ENCODE measurements at regions not wholly inside any gene's neighbourhood (a gene's known extent, or its start where the extent isn't known, plus 50 kb on each side); places are given as distances from the start of the nearest gene placed in this dataset.

DNA sequence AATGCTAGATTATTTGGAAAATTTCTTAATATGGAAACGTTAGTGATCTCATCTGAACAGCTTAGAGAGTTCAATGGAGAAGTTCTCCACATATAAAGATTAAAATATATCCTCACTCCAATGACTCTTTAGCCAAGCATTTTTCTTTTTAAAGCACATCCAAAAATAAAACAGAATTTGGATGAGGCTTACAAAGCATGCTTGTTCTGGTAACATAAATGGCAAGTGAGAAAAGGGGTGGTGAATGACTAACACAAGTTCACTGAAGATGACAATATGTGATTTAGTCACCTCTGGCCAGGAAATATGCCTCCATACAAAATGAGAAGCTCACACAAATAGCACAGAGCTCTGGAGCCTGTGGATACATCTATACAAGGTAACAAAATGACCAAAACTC, 253.0 kb downstream of the PCDH20 start:
- Histone ChIP-seq H3K27me3 (ENCODE audit: low read length) (no peaks in the 10 kb centered on the region), H3K4me3 (ENCODE audit: low read length) (no peak overlapping the region), H3K36me3 (ENCODE audit: low read depth, low read length) (no peaks in the 10 kb centered on the region), H3K4me2 (ENCODE audit: low read length) (no peak overlapping the region), H3F3A (ENCODE audit: low read length, unreplicated experiment) (no peaks in the 10 kb centered on the region), H4K20me1 (ENCODE audit: low read length) (no peaks in the 10 kb centered on the region), H3K9me3 (ENCODE audit: low read length) (no peaks in the 10 kb centered on the region), H2AFZ (ENCODE audit: low read length) (no peak overlapping the region), H3K9ac (ENCODE audit: low read length) (no peak overlapping the region), H3K4me1 (ENCODE audit: insufficient read depth, low read length) (no peaks in the 10 kb centered on the region), H3K79me2 (ENCODE audit: low read length) (no peaks in the 10 kb centered on the region), H3K27ac (ENCODE audit: low read length) (no peak overlapping the region), H3K9me2 (replicated peaks; ENCODE audit: low read length) (no peaks in the 10 kb centered on the region)
- intact Hi-C loops (cut with micrococcal nuclease) = no loop called here
- DNase-seq = peak; percentile 18
- TF ChIP-seq EZH2phosphoT487 (IDR thresholded peaks at IDR 0.05; ENCODE audit: borderline replicate concordance, low read length) (no peak), CTCF (conservative IDR thresholded peaks at IDR 0.05; ENCODE audit: low read depth, low read length) (no peak), EZH2 (IDR thresholded peaks at IDR 0.05; ENCODE audit: low read length, unreplicated experiment) (no peak)
- ChIA-PET POLR2A (ENCODE audit: unreplicated experiment) (no interaction called here), CTCF (no interaction called here)
- ATAC-seq = peak; percentile 56
- no TSS peak for BruUV-seq (replicated peaks)

GRCh38 chr13:61162106-61162505, 253.5 kb downstream of the PCDH20 start:
- BruUV-seq (replicated peaks) = no TSS peak
- intact Hi-C loops (cut with micrococcal nuclease) = no loop called here
- H3K36me3 ChIP-seq (ENCODE audit: low read depth, low read length) = no peaks in the 10 kb centered on the region
- H3K9me3 ChIP-seq (ENCODE audit: low read length) = no peaks in the 10 kb centered on the region
- no peaks in the 10 kb centered on the region for H4K20me1 ChIP-seq (ENCODE audit: low read length)
- POLR2A ChIA-PET (ENCODE audit: unreplicated experiment) = no interaction called here
- TF ChIP-seq EZH2 (IDR thresholded peaks at IDR 0.05; ENCODE audit: low read length, unreplicated experiment) (no peak), EZH2phosphoT487 (IDR thresholded peaks at IDR 0.05; ENCODE audit: borderline replicate concordance, low read length) (no peak), CTCF (conservative IDR thresholded peaks at IDR 0.05; ENCODE audit: low read depth, low read length) (no peak)
- CTCF ChIA-PET = no interaction called here
- no peaks in the 10 kb centered on the region for H3K79me2 ChIP-seq (ENCODE audit: low read length)
- no peak overlapping the region for H3K4me3 ChIP-seq (ENCODE audit: low read length)
- no peaks in the 10 kb centered on the region for H3K4me1 ChIP-seq (ENCODE audit: insufficient read depth, low read length)
- DNase-seq (no peak), ATAC-seq (no peak)
- H3K27ac ChIP-seq (ENCODE audit: low read length) = no peak overlapping the region
- H2AFZ ChIP-seq (ENCODE audit: low read length) = no peak overlapping the region
- no peaks in the 10 kb centered on the region for H3K27me3 ChIP-seq (ENCODE audit: low read length)
- no peaks in the 10 kb centered on the region for H3K9me2 ChIP-seq (replicated peaks; ENCODE audit: low read length)
- no peak overlapping the region for H3K9ac ChIP-seq (ENCODE audit: low read length)
- H3K4me2 ChIP-seq (ENCODE audit: low read length) = no peak overlapping the region
- no peaks in the 10 kb centered on the region for H3F3A ChIP-seq (ENCODE audit: low read length, unreplicated experiment)

DNA sequence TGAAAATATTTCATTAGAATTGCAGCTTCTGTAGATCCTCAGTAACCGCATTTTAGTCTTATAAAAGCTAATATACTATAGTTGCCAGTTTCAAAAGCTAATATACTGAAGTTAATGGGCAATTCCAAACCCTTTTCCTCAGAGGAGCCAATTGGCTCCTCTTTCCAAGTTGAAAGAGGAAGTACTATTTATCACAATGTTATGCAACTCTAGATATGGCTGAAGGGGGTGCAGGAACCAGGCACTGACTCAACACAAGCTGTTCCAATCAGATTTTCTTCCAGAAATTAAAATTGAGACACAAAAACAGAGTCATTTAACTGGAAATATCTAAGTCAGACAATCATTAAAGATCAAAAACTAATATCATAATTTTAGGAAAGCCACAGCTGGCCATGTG, 258.9 kb downstream of the PCDH20 start:
- Histone ChIP-seq H2AFZ (ENCODE audit: low read length) (no peak overlapping the region), H3K36me3 (ENCODE audit: low read depth, low read length) (no peaks in the 10 kb centered on the region), H3K27me3 (ENCODE audit: low read length) (no peaks in the 10 kb centered on the region), H3K4me3 (ENCODE audit: low read length) (no peak overlapping the region), H3K4me2 (ENCODE audit: low read length) (no peak overlapping the region), H3K27ac (ENCODE audit: low read length) (no peak overlapping the region), H3K9ac (ENCODE audit: low read length) (no peak overlapping the region), H3F3A (ENCODE audit: low read length, unreplicated experiment) (no peaks in the 10 kb centered on the region), H4K20me1 (ENCODE audit: low read length) (no peaks in the 10 kb centered on the region), H3K9me2 (replicated peaks; ENCODE audit: low read length) (no peaks in the 10 kb centered on the region), H3K4me1 (ENCODE audit: insufficient read depth, low read length) (no peaks in the 10 kb centered on the region), H3K79me2 (ENCODE audit: low read length) (no peaks in the 10 kb centered on the region), H3K9me3 (ENCODE audit: low read length) (no peaks in the 10 kb centered on the region)
- intact Hi-C loops (cut with micrococcal nuclease) = no loop called here
- DNase-seq = no peak
- BruUV-seq (replicated peaks) = no TSS peak
- ChIA-PET CTCF (no interaction called here), POLR2A (ENCODE audit: unreplicated experiment) (no interaction called here)
- TF ChIP-seq CTCF (conservative IDR thresholded peaks at IDR 0.05; ENCODE audit: low read depth, low read length) (no peak), EZH2 (IDR thresholded peaks at IDR 0.05; ENCODE audit: low read length, unreplicated experiment) (no peak), EZH2phosphoT487 (IDR thresholded peaks at IDR 0.05; ENCODE audit: borderline replicate concordance, low read length) (no peak)
- ATAC-seq = no peak
